ENCODE measurements at regions not wholly inside any gene's neighbourhood (a gene's known extent, or its start where the extent isn't known, plus 50 kb on each side); places are given as distances from the start of the nearest gene placed in this dataset.

DNA sequence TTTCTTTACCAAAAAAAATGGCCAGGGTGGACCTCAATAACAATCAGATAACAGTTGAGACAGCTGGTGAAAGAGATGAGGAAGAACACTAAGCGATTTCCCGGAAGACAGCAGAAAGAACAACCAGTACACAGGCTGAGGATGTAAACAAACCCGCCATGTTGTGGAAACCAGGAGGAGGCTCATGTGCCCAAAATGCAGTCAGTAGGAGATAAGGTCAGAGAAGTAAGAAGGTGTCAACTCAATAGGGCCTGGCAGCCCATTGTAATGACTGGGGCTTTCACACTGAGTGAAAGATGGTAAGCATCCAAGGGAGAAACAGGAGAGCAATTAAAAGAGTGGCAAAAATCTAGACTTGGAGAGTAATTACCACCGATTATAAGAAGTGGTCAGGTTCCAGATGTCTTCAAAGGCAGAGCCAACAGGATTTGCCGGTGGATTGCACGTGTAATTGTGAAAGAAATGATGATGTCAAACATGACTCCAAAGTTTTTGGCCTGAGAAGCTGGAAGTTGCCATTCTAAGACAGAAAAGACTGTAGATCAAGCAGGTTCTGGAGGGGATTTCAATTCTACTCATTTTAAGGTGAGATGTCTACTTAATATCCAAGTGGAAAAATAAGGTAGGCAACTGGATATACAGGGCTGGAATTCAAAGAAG is 77.7 kb upstream of the CYP1B1 start:
- no peak overlapping the region for H3K4me3 ChIP-seq (ENCODE audit: low read depth, low read length)
- no peak for DNase-seq (ENCODE audit: low read depth)
- TF ChIP-seq, protein P1, sequence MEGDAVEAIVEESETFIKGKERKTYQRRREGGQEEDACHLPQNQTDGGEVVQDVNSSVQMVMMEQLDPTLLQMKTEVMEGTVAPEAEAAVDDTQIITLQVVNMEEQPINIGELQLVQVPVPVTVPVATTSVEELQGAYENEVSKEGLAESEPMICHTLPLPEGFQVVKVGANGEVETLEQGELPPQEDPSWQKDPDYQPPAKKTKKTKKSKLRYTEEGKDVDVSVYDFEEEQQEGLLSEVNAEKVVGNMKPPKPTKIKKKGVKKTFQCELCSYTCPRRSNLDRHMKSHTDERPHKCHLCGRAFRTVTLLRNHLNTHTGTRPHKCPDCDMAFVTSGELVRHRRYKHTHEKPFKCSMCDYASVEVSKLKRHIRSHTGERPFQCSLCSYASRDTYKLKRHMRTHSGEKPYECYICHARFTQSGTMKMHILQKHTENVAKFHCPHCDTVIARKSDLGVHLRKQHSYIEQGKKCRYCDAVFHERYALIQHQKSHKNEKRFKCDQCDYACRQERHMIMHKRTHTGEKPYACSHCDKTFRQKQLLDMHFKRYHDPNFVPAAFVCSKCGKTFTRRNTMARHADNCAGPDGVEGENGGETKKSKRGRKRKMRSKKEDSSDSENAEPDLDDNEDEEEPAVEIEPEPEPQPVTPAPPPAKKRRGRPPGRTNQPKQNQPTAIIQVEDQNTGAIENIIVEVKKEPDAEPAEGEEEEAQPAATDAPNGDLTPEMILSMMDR (IDR thresholded peaks at IDR 0.05; ENCODE audit: insufficient read depth, low read depth, low read length, missing control alignments) = no peak

DNA sequence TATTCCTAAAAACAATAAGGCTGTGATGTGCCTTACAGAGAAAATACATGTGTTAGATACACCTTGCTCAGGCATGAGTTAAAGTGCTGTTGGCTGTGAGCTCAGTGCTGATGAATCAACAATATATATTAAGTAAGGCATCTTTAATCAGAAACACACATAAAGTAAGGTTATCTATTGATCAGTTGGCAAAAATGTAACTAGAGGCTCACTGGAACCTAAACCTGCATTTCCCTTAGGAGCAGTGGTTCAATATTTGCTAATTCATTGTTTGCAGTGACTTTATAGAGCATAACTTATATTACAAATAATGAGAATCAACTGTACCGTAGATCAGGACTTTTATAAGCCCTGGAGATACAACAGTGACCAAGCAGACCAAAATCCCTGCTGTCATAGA is 77.0 kb upstream of the CYP1B1 start:
- H3K4me3 ChIP-seq (ENCODE audit: low read depth, low read length) = no peak overlapping the region
- DNase-seq (ENCODE audit: low read depth) = no peak
- TF ChIP-seq, protein P1 (IDR thresholded peaks at IDR 0.05; ENCODE audit: insufficient read depth, low read depth, low read length, missing control alignments) = no peak

DNA sequence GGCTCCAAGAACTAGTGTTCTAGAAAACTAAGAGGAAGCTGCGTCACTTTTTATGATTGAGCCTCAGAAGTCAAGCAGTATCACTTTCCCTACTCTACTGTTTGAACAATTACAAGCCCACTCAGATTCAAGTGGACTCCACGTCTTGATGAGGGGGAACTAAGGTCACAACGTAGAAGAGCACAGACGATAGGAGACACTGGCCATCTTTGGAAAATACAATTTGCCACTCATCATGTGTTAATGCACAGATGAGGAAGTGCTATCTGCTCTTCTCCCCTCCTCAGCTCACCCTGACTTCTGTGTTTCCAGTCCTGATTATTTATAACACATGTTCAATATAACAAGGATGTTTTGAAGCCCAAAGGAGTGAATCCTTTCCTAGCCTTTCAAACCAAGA is 76.1 kb upstream of the CYP1B1 start:
- TF ChIP-seq, protein P1 (IDR thresholded peaks at IDR 0.05; ENCODE audit: insufficient read depth, low read depth, low read length, missing control alignments) = no peak
- DNase-seq (ENCODE audit: low read depth) = no peak
- no peak overlapping the region for H3K4me3 ChIP-seq (ENCODE audit: low read depth, low read length)

DNA sequence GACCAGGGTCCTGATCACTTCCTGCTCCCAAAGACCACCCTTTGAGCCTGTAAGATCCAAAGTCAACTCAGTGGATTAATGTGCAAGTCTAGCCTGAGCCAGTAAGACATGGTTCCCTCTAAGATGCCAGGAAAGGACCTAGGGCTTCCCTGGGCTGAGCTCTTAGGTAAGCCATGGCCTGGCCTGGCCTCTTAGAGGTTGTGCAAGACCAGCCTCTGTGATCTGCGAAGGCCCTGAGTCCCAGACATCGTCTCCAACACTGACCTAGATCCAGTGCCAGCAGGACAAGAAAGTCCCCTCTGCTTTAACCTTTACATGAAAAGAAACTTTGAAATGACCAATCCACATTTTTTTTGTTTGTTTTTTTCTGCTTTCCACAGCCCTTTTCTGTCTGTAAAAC is 73.6 kb upstream of the CYP1B1 start:
- TF ChIP-seq, protein P1 (IDR thresholded peaks at IDR 0.05; ENCODE audit: insufficient read depth, low read depth, low read length, missing control alignments) = no peak
- H3K4me3 ChIP-seq (ENCODE audit: low read depth, low read length) = no peak overlapping the region
- DNase-seq (ENCODE audit: low read depth) = no peak

DNA sequence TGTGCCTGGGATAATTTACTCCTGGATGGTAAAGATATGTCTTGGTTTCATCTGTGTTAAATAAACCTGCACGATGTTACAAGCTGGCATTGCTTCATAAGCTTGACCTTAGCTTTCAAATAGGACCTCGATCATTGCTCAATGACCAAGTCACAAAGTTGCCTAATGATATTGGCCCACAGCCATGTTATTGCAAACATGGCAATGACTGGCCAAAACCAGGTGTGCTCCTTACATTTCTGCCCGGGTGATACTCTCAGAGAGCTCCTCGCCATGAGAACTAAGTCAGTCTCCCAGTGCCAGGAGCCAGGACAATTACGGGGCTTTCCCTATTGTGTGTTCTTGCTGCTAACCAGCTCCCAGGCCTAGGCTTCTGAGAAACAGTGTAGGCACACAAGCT is 72.5 kb upstream of the CYP1B1 start:
- no peak for DNase-seq (ENCODE audit: low read depth)
- no peak overlapping the region for H3K4me3 ChIP-seq (ENCODE audit: low read depth, low read length)
- TF ChIP-seq, protein P1 (IDR thresholded peaks at IDR 0.05; ENCODE audit: insufficient read depth, low read depth, low read length, missing control alignments) = no peak

DNA sequence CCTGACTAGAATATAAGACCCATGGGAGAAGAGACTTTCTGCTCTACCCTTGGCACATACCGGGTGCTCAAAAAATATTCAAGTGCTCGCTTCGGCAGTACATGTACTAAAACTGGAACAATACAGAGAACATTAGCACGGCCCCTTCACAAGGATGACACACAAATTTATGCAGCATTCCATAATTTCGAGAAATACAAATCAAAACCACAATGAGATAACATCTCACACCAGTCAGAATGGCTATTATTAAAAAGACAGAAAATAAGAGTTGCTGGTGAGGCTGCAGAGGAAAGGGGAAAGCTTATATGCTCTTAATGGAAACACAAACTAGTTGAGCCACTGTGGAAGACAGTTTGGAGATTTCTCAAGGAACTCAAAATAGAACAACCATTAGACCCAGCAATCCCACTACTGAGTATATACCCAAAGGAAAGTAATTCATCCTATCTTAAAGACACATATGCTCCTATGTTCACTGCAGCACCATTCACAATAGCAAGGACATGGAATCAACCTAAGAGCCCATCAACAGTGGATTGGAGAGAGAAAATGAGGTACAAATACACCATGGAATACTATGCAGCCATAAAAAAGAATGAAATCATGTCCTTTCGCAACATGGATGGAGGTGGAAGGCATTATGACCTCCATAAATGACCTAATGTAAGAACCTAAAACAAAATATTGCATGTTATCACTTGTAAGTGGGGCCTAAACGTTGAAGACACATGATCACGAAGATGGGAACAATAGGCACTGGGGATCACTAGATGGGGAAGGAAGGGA is 71.6 kb upstream of the CYP1B1 start:
- DNase-seq (ENCODE audit: low read depth) = no peak
- H3K4me3 ChIP-seq (ENCODE audit: low read depth, low read length) = no peak overlapping the region
- TF ChIP-seq, protein P1 (IDR thresholded peaks at IDR 0.05; ENCODE audit: insufficient read depth, low read depth, low read length, missing control alignments) = no peak
